ENCODE measurements at regions not wholly inside any gene's neighbourhood (a gene's known extent, or its start where the extent isn't known, plus 50 kb on each side); places are given as distances from the start of the nearest gene placed in this dataset.

DNA sequence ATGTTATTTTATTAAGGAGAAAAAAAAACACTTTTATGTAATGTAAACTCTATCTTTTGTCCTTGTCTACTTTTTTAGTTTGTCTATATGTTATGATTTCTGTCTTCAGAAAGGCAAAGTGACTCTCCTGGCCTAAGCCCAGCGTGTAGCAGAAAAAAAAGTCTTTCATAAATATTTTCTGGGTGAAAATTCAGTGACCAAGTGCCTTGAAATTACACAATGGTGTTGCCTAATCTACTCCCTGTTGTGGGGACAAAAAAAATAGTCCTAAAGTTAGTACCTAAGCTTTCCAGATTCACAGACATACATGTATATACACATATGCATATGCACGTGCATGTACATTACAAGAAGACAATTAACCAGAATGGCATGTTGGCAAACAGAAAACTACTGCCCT is 1257.8 kb upstream of the SORCS1 start:
- TF ChIP-seq, protein P1, sequence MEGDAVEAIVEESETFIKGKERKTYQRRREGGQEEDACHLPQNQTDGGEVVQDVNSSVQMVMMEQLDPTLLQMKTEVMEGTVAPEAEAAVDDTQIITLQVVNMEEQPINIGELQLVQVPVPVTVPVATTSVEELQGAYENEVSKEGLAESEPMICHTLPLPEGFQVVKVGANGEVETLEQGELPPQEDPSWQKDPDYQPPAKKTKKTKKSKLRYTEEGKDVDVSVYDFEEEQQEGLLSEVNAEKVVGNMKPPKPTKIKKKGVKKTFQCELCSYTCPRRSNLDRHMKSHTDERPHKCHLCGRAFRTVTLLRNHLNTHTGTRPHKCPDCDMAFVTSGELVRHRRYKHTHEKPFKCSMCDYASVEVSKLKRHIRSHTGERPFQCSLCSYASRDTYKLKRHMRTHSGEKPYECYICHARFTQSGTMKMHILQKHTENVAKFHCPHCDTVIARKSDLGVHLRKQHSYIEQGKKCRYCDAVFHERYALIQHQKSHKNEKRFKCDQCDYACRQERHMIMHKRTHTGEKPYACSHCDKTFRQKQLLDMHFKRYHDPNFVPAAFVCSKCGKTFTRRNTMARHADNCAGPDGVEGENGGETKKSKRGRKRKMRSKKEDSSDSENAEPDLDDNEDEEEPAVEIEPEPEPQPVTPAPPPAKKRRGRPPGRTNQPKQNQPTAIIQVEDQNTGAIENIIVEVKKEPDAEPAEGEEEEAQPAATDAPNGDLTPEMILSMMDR (IDR thresholded peaks at IDR 0.05), result no peak

DNA sequence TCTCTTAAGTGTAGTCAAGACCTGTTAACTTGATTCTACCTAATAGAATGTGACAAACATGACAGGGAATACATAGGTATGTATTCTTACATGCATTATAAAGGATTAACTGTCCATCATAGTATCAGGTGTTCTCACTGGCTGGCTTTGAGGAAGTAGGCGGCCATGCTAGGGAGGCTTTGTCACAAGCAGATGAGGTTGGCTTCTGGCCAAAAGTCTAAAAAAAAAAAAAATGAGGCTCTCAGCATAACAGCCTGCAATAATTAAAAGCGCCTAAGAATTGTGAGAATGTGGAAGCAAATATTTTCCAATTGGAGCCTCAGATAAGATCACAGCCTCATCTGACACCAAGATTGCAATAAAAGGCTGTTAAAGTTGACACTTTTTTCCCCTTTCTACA is 1256.8 kb upstream of the SORCS1 start:
- TF ChIP-seq, protein P1 (IDR thresholded peaks at IDR 0.05), result no peak

DNA sequence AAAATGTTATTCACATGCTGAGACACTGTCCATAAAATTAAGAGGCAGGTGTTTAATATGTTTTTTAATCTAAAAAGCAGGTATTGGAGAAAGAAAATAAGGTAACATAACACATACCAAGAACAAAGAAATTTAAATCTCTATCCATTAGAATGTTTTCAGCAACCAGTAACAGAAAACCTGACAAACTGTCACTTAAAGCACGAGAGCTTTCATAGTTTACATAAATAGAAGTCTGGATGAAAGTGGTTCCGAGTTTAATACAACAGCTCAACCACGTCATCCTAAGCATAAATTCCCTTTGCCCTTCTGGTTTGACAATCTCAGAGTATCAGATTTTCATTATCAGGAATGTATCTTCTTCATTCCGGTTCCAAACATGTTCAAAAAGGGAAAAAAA is 1249.4 kb upstream of the SORCS1 start:
- TF ChIP-seq, protein P1 (IDR thresholded peaks at IDR 0.05), result no peak

DNA sequence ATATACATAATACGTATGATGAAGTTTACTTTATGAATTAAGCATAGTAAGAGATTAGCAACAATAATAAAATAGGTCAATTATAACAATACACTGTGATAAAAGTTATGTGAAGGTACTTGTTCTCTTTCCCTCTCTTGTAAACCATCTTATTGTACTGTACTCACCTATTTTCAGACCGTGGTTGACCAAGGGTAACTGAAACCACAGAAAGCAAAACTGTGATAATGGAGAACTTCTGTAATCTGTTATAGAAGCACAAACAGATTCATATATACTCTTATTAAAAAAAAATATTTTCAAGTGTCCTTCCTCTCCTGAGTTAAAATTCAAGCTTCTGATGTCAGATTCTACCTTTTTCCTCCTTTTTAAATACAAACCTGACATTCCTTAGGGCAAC is 1247.8 kb upstream of the SORCS1 start:
- TF ChIP-seq, protein P1 (IDR thresholded peaks at IDR 0.05), result no peak

DNA sequence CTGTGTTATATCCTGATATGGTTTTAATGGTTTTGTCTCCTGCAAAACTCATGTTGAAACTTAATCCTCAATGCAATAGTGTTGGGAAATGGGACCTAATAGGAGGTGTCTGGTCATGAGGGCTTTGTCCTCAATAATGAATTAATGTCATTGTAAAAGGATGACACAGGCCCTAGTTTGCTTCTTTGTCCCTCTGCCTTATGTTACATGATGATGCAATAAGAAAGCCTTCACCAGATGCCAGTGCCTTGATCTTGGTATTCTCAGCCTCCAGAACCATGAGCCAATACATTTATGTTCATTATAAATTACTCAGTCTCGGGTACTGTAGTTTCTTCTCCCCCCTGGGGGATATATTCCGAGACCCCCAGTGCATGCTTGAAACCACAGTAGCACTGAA is 1247.4 kb upstream of the SORCS1 start:
- TF ChIP-seq, protein P1 (IDR thresholded peaks at IDR 0.05), result no peak

DNA sequence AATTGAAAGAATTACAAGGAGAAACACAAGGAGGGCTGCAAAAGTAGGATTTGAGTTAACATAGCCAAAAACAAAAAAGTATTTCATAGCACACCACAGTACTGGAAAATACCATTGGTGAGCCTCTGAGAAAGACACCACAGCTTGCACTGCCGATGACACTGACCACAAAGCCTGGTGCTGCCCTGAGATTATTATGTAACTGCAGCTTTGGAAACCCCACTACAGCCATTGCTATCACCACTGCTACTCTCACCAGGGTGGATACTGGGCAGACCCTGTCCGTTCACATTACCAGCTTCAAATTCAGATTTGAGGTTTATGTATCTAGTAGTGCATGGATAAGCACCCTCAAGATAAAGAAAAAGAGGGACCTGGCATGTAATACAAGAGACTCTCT is 1246.7 kb upstream of the SORCS1 start:
- TF ChIP-seq, protein P1 (IDR thresholded peaks at IDR 0.05), result no peak

DNA sequence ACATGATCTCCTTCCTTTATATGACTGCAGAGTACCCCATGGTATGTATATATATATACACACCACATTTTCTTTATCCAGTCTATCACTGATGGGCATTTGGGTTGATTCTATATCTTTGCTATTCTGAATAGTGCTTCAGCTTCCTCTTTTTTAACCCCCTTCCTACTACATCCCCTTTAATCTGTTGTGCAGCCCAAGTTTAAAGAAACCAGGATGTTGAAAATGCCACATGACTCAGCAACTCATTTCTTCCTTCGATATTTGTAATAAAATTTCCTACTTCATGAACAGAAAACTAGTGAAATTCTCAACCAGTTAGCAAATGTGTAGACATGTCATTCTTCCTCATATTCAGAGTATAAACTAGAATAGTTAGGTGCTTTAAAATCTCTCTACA is 1245.7 kb upstream of the SORCS1 start:
- TF ChIP-seq, protein P1 (IDR thresholded peaks at IDR 0.05), result no peak

DNA sequence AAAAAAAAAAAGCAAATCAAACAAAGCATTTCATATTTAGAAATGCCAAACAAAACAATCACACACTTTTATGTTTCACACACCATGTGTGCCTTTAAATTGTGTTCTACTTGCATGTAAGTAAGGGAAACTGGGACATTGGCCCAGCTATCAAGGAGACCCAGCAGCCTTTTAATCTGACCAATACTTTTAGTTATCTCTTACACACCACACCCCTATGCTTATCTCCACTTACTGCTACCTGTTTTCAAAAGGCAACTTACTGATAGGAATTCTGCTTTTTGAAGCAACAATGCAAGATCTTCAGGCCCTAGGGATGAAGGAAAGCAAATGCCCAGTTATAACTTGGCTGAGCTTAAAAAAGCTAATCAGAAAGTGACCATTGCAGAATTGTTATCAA is 1244.8 kb upstream of the SORCS1 start:
- TF ChIP-seq, protein P1 (IDR thresholded peaks at IDR 0.05), result no peak
